IPS-15b (cell line): ENCODE measurements at regions not wholly inside any gene's neighbourhood (a gene's known extent, or its start where the extent isn't known, plus 50 kb on each side); places are given as distances from the start of the nearest gene placed in this dataset.
"Not testable (repeated sequence)": the region's sequence is repeated elsewhere in the genome, so short reads cannot be mapped to it uniquely, and the experiment has no call there.

Source experiments
- H3K27me3 ChIP-seq: one replicate; pipeline ENCODE4 v1.6.1; 2013; ENCODE audit warnings: low read length; ENCODE audit not compliant: control insufficient read depth, insufficient read depth
- H3K36me3 ChIP-seq: one replicate; pipeline ENCODE4 v1.6.1; 2013; ENCODE audit warnings: low read length; ENCODE audit not compliant: control insufficient read depth, insufficient read depth
- H3K4me1 ChIP-seq: one replicate; pipeline ENCODE4 v1.6.1; 2013; ENCODE audit warnings: mild to moderate bottlenecking, low read length; ENCODE audit not compliant: control insufficient read depth, insufficient read depth
- H3K4me3 ChIP-seq: one replicate; pipeline ENCODE4 v1.5.1; 2013; ENCODE audit warnings: low read depth, low read length
- H3K9ac ChIP-seq: one replicate; pipeline ENCODE4 v1.6.1; 2013; ENCODE audit warnings: low read depth, mild to moderate bottlenecking, low read length
- H3K9me3 ChIP-seq: one replicate; pipeline ENCODE4 v1.6.1; 2013; ENCODE audit warnings: mild to moderate bottlenecking, low read length; ENCODE audit not compliant: control insufficient read depth, insufficient read depth

DNA sequence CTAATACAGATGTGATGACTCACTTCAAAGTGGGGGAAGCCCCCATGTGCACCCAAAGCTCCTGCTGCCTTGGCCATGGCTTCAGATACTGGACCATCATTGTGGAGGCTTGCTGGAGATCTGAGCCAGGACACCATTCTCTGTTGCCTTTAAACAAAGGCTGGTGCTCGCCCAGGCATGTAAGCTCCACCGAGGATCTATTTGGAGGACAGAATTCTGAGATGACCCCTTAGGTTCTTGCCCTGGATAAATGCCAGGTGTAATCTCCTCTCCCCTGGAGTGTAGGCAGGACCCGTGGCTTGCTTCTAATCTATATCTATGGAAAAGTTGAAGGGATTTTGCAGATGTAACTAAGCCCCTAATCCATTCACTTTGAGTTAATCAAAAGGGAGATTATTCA is 141.0 kb downstream of the UNC93B1 start:
- not testable (repeated sequence) for H3K27me3 ChIP-seq, H3K4me1 ChIP-seq, H3K9me3 ChIP-seq, H3K4me3 ChIP-seq, H3K36me3 ChIP-seq, H3K9ac ChIP-seq

DNA sequence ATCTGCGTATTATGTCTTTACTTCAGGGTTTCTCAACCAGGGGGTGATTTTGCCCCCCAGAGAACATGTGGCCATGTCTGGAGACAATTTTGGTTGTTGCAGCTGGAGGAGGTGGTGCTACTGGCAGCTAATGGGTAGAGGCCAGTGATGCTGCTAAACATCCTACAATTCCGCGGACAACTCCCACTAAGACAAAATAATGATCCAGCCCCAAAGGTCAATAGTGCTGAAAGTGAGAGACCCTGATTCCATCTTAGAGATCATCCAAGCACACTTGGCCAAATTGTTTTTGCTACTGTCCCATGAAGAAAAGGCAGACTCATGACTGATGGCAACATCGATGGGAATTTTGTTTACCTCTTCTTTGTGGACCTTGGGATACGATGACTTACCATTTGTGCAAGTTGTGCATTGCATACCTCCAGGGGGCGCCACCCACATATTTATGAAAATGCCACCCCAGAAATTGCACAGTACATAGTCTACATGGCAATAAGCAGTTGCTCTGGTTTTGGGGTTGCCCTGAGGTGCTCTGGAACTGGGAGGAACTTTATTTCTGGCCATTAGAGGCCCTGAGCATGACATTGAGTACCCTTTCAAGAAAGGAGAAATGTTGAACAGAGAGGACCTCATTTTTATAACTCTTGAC is 144.3 kb downstream of the UNC93B1 start:
- not testable (repeated sequence) for H3K4me3 ChIP-seq, H3K36me3 ChIP-seq, H3K9ac ChIP-seq, H3K9me3 ChIP-seq, H3K4me1 ChIP-seq, H3K27me3 ChIP-seq

DNA sequence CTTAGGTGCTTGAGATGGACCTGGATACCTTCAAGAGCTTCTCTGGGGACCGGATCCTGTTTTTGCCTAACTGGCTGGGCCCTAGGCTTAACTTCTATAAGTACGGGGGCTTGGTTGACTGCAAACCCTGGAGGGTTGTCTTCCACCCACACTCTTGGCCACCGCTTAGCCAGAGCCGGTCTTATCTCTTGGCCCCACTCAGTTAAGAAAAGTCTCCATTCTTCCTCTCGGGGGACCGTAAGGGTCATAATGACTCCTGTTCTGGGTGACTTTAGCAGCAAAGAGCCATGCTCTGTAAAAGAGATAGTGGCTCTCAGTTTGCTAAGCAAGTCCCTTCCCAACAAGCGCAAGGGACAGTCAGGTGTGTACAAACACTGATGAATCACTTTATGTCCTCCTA is 153.2 kb downstream of the UNC93B1 start:
- not testable (repeated sequence) for H3K9me3 ChIP-seq, H3K27me3 ChIP-seq, H3K4me3 ChIP-seq, H3K4me1 ChIP-seq, H3K36me3 ChIP-seq, H3K9ac ChIP-seq

DNA sequence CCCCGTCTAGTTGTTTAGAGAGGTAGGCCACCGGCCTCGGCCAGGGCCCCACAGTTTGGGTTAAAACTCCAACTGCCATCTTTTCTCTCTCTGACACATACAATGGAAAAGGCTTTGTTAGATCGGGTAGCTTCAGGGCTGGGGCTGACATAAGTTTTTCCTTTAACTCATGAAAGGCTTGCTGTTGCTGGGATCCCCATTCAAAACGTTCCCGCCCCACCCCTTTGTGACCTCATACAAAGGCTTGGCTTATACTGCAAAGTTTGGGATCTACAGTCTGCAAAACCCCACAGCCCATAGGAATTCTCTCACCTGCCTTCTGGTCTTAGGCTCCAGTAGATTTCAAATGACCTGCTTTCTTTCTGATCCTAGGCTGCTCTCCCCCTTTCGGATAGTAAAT is 154.1 kb downstream of the UNC93B1 start:
- not testable (repeated sequence) for H3K36me3 ChIP-seq, H3K4me1 ChIP-seq, H3K27me3 ChIP-seq, H3K4me3 ChIP-seq, H3K9me3 ChIP-seq, H3K9ac ChIP-seq

DNA sequence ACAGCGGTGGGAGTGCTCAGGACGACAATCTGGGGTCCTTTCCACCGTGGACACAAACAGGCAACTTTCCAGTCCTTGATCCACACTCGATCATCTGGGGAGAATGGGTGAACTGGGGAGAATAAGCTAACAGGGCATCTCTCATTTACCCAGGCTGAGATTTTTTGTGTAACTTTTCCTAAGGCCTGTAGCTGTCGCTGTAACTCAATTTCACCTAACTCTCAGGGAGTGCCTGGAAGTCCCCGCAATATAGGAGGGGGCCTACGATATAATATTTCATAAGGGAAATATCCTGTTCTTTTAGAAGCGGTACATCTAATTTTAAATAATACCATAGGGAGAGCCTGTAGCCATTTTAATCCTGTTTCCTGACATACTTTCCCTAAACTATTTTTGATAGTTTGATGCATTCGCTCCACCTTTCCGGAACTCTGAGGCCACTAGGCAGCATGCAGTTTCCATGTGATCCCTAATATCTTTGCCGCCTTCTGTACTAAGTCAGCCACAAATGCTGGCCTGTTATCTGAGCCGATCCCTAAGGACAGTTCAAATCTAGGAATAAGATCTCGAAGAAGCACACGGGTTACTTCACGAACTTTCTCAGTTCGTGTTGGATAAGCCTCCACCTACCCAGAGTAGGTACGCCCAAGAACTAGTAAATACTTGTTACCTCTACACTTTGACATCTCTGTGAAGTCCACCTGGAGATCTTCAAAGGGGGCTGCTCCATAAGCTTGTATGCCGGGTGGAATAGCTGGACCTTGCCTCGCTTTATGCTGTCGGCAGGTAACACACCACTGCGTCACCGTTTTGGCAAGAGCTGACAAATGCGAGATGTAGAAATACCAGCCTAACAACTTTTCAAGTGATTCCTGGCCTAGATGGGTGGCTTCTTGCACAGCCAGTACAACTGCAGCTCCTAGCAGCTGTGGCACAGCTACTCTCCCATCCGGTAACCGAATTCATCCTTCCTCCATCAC is 155.7 kb downstream of the UNC93B1 start:
- not testable (repeated sequence) for H3K27me3 ChIP-seq, H3K9me3 ChIP-seq, H3K36me3 ChIP-seq, H3K9ac ChIP-seq, H3K4me1 ChIP-seq, H3K4me3 ChIP-seq

DNA sequence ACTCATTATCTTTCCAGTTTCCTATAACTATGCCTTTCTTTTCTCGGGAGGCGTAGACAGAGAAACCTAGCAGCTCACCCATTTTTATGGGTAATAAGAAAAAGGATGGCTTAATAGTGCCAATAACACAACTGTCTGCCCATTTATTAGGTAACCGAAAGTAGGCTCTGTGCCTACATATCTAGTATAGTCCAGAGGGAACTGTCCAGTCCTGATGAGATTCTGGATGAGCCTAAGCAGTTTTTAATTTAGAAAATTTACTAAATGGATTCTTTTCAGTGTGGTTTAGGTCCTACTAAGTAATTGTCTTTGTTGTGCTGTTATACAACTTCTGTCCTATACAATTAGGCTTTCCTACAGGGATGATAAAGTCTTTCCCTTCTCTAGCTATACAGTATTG is 157.6 kb downstream of the UNC93B1 start:
- H3K4me1 ChIP-seq, H3K9ac ChIP-seq, H3K36me3 ChIP-seq, H3K27me3 ChIP-seq, H3K4me3 ChIP-seq, H3K9me3 ChIP-seq: not testable (repeated sequence)

DNA sequence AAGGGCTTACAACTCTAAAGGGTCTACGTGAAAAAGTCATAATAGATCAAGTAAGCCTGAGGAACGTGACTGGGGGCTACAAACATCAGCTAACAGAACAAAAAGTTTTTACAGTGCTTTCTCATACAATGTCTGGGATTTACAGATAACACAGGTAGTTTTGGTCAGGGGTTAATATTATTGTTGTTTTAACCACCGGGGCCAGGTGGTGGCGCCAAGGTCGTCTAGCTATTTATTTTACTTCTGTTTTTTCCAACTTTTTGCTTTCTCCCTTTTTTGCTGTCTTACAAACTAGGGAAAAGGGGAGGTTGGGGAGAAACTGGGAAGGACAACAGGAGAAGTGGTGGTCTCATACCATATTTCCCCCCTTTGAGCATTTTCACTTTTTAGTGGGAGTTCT is 158.6 kb downstream of the UNC93B1 start:
- H3K9ac ChIP-seq, H3K4me3 ChIP-seq, H3K36me3 ChIP-seq, H3K9me3 ChIP-seq, H3K4me1 ChIP-seq, H3K27me3 ChIP-seq: not testable (repeated sequence)

DNA sequence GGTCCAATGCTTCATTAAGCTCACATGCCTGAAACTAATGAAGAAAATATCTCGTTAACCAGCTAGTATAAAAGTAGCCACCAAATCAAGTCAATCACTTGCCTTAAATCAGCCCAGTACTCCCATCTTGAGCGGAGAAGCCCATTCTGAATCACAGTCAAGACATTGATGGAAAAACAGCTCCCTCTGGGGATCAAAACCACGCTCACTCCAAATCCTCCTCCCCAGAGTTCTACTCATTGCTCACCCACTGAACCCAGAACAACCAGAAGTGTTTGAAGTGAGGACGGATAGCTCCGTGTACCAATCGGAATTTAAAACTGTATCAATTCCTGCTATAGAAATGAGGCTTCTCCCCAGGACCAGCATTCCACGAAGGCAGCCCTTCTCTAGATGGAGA is 163.3 kb downstream of the UNC93B1 start:
- not testable (repeated sequence) for H3K9me3 ChIP-seq, H3K9ac ChIP-seq, H3K4me1 ChIP-seq, H3K4me3 ChIP-seq, H3K36me3 ChIP-seq, H3K27me3 ChIP-seq

DNA sequence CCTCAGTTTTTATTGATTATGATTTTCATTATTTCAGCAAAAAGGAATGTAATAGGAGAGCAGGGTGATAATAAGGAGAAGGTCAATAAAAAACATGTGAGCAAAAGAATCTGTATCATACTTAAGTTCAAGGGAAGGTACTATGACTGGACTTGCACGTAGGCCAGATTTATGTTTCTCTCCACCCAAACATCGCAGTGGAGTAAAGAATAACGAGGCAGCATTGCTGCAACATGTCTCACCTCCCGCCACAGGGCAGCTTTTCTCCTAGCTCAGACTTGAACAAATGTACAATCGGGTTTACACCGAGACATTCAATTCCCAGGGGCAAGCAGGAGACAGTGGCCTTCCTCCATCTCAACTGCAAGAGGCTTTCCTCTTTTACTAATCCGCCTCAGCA is 155.7 kb upstream of the ALDH3B2 start:
- not testable (repeated sequence) for H3K9ac ChIP-seq, H3K4me3 ChIP-seq, H3K27me3 ChIP-seq, H3K36me3 ChIP-seq, H3K4me1 ChIP-seq, H3K9me3 ChIP-seq

DNA sequence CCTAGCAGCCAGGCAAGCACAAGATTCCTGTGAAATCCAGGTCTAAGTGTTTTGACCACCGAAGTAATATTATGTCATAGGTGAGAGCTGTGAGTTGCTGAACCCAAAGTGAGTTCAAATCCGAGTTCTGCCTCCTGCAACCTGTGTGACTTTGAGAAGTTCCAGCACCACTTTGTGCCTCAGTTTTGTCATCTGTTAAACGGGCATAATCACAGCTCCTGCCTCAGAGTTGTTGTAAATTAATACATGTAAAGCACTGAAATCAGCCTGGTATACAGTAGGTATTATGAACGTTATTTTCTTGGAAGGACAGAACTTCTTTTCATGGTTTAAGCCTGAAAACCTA is 152.5 kb upstream of the ALDH3B2 start:
- H3K27me3 ChIP-seq, H3K9ac ChIP-seq, H3K36me3 ChIP-seq, H3K4me1 ChIP-seq, H3K4me3 ChIP-seq, H3K9me3 ChIP-seq: not testable (repeated sequence)

DNA sequence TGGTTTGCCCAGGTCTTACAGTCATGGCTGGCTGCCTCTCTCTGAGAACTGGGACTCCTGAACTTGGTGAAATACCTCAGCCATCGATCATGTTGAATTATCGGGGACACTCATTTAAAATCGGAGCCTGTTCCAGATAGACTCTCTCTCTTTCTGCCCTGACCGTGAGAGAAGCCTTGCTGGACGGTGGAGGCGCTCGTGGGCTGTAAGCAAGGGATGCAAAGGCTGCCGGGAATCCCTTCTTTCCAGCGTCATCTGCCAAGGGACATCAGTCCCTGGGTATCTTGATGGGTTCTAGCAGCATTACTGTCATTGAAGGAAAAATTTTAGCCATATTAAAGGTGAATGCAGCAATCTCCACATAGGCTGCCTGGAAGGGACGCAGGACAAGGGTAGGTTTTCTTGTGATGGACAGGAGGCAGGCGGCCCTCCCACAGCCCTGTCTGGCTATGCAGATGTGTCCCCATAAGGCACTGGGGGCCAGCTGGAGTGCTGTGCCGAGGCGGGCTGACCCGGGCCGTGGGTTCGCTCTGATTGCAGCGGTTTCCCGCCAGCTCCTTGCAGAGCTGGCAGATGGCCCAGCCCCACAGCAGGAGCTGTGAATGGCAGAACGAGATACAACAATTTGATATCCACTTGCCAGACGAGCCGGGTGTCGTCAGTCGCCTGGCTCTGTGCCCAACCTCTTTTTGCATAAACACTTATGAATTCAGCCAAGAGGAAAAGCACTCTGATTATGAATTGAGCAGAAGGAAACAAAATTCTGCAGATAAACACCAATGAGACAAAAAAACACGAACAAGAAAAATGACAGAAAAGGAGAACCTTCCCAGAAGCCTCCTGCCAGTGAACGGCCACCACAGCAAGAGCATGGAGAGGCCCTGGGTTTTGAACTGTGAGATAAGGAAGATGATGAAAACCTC is 151.9 kb upstream of the ALDH3B2 start:
- not testable (repeated sequence) for H3K4me1 ChIP-seq, H3K4me3 ChIP-seq

DNA sequence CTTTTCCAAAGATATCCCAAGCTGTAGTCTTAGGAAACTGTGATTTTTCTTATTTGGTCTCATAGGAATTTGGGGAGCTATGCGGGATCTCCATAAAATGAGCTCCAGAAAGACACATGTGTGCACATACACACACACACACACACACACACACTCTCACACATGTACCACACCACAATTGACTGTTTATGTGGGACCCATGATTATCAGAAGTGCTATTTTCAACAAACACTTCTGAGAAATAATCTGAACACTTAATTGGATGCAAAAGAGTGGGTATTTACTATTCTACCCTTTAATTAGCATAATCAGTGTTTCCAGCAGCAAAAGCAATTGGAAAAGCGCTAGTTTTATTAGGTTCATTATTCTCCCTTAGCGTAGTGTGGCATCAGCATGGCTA is 150.4 kb upstream of the ALDH3B2 start:
- not testable (repeated sequence) for H3K27me3 ChIP-seq, H3K36me3 ChIP-seq

More for the DNA sequence above, 151.9 kb upstream of the ALDH3B2 start:
- not testable (repeated sequence) for H3K27me3 ChIP-seq, H3K9me3 ChIP-seq, H3K36me3 ChIP-seq, H3K9ac ChIP-seq

More for the DNA sequence above, 150.4 kb upstream of the ALDH3B2 start:
- not testable (repeated sequence) for H3K4me1 ChIP-seq, H3K9me3 ChIP-seq, H3K9ac ChIP-seq, H3K4me3 ChIP-seq
